NCI-H2196 treated with DMSO at 0.1 percent for 48 hours (cell line): ENCODE measurements at regions not wholly inside any gene's neighbourhood (a gene's known extent, or its start where the extent isn't known, plus 50 kb on each side); places are given as distances from the start of the nearest gene placed in this dataset.

ENCODE experiments used
- DNase-seq: peaks from one replicate; lab custom pipeline; 2025; ENCODE audit not compliant: unreplicated experiment; lab: John Stamatoyannopoulos, UW

DNA sequence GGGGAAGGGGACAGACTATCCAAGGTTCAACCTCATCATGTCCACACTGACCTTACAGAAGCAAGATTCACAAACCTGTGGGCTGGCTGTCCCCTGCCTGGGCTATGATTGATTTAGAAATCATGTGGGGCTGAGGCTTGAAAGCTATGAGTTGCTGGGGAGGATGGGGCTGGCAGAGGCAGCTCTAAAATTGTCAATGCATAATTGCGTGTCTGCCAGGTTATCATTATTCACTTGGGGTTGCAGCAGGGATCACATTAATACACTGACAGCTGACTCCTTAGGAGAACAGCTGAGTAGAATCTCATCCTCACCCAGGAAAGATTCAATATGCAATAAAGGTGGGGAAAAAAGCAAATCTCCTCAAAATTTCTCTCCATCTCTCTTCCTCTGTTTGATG lies 866.3 kb downstream of the CCSER2 start:
- no peak for DNase-seq

- no peak for DNase-seq
These were observed 867.2 kb downstream of the CCSER2 start for GRCh38 chr10:85195596-85195995.

- DNase-seq = no peak
These were observed 876.4 kb downstream of the CCSER2 start for GRCh38 chr10:85204814-85205213.

GRCh38 chr10:85212526-85212925 lies 884.1 kb downstream of the CCSER2 start:
- no peak for DNase-seq

DNA sequence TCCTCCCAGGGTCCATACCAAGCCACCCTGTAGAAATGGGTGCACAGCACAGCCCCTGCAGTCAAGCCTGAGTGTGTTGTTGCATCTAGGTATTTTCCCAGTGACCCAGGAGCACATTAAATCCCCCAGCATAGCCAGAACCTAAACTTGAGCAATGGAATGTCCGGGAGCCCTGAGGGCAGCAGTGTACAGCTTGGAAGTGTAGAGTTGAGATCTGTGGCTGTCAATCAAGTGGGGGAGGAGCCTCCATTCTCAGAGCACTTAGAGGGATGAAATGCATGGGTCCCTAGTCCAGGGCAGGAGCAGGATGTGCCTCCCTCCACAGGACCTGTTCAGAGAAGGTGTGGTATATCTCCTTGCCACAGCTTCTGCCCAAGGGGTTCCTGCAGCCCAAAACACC lies 885.1 kb downstream of the CCSER2 start:
- DNase-seq = no peak

GRCh38 chr10:85222300-85222699 lies 893.9 kb downstream of the CCSER2 start:
- DNase-seq = no peak

DNA sequence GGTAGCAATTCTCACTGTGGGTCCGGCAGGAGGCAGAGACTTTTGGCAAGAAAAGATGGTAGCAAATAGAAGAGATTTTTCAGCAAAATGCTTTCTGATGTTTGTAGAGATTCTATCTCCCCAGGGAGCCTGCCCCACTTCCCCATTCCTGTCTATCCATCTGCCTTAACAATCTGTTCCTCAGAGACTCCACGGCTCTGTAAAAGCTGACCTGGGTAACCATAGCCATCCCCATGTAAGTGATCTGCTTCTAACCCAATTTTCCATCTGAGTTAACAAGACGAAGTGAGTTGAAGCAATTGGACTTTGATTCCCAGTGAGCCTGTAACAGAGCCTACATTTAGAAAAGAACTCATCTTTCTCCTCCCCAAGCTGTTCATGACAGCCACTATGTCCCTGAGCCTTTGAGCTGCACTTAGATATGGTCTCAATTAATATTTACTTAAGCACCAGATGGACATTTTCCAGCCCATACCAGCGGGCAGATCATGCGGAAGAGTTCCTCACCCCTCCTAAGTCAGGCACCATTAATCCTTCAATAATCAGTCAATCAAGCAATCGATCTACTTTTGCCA lies 896.1 kb downstream of the CCSER2 start:
- DNase-seq = no peak

DNA sequence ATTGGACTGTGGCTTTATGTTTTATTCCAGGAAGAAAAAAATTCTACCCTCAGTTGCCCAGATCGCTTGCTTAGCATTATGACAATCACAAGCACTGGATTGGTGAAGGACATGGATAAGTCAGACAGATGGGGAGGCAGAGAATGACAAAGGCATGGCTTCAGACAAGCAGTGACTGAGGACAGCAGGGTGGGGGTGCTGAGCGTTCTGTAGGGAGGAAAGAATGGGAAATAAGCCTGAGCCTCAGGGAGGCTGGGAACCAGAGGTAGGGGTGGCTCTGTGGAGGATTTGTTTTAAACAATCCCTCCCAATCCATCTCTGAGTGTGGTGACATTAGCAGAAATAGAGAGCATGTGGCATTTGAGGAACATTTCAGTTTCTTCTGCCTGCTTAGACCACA lies 896.9 kb downstream of the CCSER2 start:
- DNase-seq = no peak

GRCh38 chr10:85226596-85226995 lies 898.2 kb downstream of the CCSER2 start:
- no peak for DNase-seq

DNA sequence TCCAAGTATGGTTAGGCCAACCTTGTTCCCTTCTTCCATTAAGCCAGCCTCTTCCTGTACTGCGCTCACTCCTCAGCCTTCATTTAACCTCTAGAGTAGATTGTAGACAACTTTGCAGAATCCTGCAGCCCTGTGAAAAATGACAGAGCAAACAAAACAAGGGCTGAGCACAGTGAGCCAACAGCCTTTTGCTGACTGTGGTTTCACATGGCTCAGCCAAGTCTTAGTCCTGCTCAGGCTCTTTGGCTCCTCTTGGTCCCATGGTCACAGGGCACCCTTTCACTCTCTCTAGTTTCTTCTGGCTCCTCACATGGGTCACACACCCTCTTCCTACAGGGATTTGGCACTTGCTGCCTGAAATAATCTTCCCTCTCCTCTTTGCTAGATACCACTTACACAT lies 900.3 kb downstream of the CCSER2 start:
- no peak for DNase-seq

DNA sequence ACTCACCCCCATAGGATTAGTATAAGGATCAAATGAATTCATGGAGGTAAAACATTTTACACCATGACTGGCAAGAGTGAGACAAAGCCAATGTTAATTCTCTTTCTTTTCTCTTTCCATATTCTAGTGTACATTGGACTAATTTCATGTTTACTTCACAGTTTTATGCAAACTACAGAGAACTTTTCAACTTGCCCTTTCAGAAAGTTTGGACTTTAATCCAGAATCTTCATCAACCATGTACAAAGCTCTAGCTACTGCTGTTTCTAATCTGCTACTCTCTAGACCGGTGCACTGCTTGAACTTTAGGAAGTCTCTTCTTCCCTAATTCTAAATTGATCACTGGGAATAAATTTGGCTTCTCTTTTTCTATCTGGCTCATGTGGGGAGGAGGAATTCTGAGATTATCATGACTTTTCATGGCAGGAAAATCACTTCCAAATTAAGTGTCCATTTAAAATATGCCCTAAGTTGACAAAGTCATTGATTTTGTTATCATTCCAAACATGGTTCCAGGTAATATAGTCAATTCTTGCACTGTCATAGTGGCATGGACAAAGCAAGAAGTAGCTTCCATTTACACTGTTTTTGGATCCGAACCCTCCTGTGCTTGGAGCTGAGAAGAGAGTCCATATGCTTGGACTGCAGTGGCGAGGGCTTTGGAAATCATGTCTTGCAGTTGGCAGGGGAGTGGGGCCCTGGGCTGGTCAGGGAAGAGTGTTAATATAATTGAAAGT lies 903.3 kb downstream of the CCSER2 start:
- no peak for DNase-seq

DNA sequence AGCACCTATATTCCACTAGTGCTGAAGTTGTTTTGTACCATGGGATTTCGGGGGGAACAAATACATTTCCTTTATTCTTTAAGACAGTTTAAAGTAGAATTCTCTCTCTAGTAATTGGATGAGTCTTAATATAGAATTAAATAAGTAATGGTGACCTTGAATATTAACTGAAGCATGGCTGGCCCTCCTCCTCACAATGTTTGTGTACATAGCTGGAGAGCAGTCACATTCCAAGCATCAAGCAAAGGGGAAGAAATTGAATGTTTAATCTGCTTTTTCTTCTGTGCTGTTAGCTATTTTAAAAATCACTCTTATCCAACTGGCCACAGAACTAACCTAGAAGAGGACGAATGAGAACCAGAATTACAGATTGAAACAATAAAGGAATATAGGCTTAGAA lies 906.9 kb downstream of the CCSER2 start:
- DNase-seq = no peak

DNA sequence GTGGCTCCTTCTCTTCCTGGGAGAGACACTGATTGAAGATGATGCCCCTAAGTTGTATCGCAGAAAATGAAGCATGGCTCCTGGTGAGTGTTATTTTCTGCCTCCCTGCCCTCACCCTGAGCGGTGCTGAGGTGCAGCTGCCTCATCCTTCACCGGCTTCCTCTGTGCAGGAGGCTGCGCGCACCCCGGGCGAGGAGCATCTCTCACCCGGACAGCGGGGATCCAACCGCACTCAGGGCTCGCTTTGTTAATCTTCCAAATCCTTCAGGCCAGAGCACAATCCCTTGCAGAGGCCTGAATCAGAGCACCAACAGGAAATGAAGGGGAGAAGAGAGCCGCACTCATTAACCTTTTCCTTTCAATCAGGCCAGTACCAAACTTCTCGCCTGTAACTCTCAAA lies 910.3 kb downstream of the CCSER2 start:
- DNase-seq = no peak

GRCh38 chr10:85250304-85250703 lies 921.9 kb downstream of the CCSER2 start:
- no peak for DNase-seq

GRCh38 chr10:85256481-85256880 lies 928.1 kb downstream of the CCSER2 start:
- no peak for DNase-seq

DNA sequence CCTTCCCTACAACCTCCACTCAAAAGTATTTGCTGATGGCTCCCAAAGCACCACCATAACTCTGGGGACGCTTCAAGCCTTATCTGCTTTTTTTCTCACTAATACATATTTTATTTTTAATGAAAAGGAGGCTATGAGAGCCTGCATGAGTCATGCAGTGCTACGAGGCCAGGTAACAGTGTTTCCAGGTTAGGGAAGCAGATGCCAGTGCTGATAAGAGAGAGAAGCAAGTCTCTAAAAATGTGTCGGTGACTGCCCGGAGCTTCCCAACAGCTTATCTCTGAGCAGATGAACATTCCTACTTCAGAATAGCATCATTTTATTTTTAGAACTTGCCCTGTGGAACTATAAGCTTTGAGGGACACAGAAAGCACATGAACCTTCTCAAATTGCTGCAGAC lies 931.5 kb downstream of the CCSER2 start:
- no peak for DNase-seq

GRCh38 chr10:85262992-85263391 lies 934.6 kb downstream of the CCSER2 start:
- DNase-seq = no peak

GRCh38 chr10:85265121-85265520 lies 936.7 kb downstream of the CCSER2 start:
- DNase-seq = no peak

DNA sequence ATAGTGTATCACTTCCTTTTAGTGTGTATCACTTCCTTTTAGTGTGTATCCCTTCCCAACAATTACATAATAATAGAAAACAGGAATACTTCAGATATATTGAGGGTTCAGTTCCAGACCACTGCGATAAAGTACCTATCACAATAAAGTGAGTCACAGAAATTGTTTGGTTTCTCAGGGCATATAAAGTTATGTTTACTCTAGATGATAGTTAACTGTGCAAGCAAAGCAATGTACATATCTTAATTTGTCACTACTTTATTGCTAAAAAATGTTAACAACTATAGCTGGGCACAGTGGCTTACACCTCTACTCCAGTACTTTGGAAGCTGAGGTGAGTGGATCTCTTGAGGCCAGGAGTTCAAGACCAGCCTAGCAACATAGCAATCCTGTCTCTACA lies 938.4 kb downstream of the CCSER2 start:
- no peak for DNase-seq

DNA sequence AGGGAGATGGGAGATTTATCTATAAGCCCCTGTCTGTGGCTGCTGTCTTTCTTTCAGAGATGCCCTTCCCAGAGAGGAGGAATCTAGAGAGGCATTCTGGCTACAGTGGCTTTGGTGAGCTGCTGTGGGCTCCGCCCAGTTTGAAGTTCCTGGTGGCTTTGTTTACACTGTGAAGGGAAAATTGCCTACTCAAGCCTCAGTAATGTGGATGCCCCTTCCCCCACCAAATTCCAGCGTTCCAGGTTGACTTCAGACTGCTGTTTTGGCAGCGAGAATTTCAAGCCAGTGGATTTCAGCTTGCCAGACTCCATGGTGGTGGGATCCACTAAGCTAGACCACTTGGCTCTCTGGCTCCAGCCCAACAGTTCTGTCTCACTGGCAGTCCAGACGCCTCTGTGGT lies 951.6 kb downstream of the CCSER2 start:
- DNase-seq = no peak

DNA sequence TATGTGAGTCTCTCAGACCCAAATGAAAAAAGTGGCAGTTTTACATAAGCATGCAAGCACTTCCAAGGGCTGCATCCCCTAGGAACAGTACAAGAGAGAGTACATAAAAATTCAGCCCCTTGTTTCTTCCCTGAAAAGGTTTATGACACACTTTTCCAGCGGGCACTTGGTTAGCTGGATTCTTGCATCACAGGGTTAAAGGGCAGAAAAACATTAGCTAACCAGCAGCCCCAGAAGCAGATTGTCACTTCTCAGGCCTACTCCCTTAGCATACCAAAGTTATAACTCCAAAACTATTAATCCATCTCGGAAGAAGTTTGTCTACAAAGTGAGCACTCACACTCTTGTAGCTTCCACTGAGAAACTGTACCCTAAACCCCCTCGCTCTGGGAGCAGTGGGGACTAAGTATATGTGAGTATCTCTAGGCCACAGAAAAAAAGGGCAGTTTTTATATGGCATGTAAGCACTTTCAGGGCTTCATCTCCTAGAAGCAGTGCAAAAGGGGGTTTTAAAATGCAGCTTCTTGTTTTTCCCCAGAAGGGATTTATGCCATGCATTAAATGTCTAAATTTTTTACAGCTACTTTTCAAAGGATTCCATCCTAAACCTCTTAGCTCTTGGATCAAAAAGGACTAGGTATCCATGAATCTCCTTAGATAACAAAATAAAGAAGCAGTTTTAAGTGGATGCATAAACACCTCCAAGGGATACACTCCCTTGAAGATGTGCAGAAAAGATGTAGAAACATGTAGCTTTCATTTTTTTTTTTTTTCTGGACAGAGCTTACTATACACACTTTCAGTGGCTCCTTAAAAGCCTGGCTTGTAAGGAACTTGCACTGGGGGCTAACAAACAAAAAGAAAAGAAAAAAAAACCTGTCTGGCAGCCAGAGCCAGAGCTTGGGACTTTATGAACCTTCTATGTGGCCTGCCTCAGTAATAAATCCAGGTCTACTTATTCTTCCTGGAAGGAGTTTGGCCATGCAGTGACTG lies 956.7 kb downstream of the CCSER2 start:
- DNase-seq = no peak

DNA sequence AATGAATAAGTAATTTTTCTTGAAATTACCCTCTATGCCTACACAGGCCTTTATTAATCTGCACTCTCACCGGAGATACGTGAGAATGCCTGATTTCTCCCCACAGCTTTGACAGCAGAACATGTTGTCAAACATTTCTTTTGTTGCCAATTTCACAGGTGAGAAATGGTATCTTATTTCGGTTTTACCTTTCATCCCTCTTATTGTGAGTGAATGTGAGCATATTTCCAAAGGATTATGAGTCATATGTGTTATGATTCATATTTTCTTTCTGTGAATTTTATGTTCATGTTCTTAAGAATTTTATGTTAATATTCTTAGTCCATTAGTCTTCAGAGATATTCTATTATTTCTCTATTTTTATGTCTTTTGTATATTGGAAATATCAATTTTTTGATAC lies 965.1 kb downstream of the CCSER2 start:
- no peak for DNase-seq
